ENCODE measurements at regions not wholly inside any gene's neighbourhood (a gene's known extent, or its start where the extent isn't known, plus 50 kb on each side); places are given as distances from the start of the nearest gene placed in this dataset.

DNA sequence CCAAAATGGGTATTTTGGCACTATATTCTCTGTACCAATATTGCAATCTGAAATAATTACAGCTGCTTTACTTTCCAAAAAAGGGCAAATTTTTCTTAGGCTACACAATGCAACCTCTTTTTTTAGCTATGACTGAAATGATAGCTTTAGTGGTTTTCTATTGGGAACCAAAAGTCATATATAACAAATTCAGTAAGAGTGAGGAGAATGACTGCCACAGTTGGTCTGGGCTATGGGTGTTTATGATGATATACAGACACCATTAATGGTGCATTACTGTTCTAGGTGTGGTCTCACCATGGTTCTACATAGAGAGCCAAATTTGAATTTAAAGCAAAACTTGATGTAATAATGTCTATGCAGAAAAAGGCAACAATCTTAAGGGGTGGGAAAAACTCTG lies 72.3 kb upstream of the PTBP2 start (continued):
- TF ChIP-seq, protein P1, sequence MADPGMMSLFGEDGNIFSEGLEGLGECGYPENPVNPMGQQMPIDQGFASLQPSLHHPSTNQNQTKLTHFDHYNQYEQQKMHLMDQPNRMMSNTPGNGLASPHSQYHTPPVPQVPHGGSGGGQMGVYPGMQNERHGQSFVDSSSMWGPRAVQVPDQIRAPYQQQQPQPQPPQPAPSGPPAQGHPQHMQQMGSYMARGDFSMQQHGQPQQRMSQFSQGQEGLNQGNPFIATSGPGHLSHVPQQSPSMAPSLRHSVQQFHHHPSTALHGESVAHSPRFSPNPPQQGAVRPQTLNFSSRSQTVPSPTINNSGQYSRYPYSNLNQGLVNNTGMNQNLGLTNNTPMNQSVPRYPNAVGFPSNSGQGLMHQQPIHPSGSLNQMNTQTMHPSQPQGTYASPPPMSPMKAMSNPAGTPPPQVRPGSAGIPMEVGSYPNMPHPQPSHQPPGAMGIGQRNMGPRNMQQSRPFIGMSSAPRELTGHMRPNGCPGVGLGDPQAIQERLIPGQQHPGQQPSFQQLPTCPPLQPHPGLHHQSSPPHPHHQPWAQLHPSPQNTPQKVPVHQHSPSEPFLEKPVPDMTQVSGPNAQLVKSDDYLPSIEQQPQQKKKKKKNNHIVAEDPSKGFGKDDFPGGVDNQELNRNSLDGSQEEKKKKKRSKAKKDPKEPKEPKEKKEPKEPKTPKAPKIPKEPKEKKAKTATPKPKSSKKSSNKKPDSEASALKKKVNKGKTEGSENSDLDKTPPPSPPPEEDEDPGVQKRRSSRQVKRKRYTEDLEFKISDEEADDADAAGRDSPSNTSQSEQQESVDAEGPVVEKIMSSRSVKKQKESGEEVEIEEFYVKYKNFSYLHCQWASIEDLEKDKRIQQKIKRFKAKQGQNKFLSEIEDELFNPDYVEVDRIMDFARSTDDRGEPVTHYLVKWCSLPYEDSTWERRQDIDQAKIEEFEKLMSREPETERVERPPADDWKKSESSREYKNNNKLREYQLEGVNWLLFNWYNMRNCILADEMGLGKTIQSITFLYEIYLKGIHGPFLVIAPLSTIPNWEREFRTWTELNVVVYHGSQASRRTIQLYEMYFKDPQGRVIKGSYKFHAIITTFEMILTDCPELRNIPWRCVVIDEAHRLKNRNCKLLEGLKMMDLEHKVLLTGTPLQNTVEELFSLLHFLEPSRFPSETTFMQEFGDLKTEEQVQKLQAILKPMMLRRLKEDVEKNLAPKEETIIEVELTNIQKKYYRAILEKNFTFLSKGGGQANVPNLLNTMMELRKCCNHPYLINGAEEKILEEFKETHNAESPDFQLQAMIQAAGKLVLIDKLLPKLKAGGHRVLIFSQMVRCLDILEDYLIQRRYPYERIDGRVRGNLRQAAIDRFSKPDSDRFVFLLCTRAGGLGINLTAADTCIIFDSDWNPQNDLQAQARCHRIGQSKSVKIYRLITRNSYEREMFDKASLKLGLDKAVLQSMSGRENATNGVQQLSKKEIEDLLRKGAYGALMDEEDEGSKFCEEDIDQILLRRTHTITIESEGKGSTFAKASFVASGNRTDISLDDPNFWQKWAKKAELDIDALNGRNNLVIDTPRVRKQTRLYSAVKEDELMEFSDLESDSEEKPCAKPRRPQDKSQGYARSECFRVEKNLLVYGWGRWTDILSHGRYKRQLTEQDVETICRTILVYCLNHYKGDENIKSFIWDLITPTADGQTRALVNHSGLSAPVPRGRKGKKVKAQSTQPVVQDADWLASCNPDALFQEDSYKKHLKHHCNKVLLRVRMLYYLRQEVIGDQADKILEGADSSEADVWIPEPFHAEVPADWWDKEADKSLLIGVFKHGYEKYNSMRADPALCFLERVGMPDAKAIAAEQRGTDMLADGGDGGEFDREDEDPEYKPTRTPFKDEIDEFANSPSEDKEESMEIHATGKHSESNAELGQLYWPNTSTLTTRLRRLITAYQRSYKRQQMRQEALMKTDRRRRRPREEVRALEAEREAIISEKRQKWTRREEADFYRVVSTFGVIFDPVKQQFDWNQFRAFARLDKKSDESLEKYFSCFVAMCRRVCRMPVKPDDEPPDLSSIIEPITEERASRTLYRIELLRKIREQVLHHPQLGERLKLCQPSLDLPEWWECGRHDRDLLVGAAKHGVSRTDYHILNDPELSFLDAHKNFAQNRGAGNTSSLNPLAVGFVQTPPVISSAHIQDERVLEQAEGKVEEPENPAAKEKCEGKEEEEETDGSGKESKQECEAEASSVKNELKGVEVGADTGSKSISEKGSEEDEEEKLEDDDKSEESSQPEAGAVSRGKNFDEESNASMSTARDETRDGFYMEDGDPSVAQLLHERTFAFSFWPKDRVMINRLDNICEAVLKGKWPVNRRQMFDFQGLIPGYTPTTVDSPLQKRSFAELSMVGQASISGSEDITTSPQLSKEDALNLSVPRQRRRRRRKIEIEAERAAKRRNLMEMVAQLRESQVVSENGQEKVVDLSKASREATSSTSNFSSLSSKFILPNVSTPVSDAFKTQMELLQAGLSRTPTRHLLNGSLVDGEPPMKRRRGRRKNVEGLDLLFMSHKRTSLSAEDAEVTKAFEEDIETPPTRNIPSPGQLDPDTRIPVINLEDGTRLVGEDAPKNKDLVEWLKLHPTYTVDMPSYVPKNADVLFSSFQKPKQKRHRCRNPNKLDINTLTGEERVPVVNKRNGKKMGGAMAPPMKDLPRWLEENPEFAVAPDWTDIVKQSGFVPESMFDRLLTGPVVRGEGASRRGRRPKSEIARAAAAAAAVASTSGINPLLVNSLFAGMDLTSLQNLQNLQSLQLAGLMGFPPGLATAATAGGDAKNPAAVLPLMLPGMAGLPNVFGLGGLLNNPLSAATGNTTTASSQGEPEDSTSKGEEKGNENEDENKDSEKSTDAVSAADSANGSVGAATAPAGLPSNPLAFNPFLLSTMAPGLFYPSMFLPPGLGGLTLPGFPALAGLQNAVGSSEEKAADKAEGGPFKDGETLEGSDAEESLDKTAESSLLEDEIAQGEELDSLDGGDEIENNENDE (IDR thresholded peaks at IDR 0.05; ENCODE audit: insufficient replicate concordance, low read length) = no peak
- TF ChIP-seq, protein P2, sequence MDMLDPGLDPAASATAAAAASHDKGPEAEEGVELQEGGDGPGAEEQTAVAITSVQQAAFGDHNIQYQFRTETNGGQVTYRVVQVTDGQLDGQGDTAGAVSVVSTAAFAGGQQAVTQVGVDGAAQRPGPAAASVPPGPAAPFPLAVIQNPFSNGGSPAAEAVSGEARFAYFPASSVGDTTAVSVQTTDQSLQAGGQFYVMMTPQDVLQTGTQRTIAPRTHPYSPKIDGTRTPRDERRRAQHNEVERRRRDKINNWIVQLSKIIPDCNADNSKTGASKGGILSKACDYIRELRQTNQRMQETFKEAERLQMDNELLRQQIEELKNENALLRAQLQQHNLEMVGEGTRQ (IDR thresholded peaks at IDR 0.05; ENCODE audit: low read length) = no peak
- no peak for TF ChIP-seq SIN3A (conservative IDR thresholded peaks at IDR 0.05 in 1 of 2, IDR thresholded peaks at IDR 0.05 in 1 of 2; ENCODE audit: low read depth in 1 of 2, low read length in 2 of 2)
- TF ChIP-seq, protein P3, sequence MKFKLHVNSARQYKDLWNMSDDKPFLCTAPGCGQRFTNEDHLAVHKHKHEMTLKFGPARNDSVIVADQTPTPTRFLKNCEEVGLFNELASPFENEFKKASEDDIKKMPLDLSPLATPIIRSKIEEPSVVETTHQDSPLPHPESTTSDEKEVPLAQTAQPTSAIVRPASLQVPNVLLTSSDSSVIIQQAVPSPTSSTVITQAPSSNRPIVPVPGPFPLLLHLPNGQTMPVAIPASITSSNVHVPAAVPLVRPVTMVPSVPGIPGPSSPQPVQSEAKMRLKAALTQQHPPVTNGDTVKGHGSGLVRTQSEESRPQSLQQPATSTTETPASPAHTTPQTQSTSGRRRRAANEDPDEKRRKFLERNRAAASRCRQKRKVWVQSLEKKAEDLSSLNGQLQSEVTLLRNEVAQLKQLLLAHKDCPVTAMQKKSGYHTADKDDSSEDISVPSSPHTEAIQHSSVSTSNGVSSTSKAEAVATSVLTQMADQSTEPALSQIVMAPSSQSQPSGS (IDR thresholded peaks at IDR 0.05; ENCODE audit: low read length) = no peak
- no peak for TF ChIP-seq BACH1 (IDR thresholded peaks at IDR 0.05; ENCODE audit: low read length)
- no peak for TF ChIP-seq TBP (IDR thresholded peaks at IDR 0.05; ENCODE audit: low read depth, low read length)
- no peak for TF ChIP-seq GTF2F1 (IDR thresholded peaks at IDR 0.05; ENCODE audit: borderline replicate concordance, low read depth, low read length)
- TF ChIP-seq POU5F1 (IDR thresholded peaks at IDR 0.05; ENCODE audit: low read depth, low read length) = no peak
- no peak for TF ChIP-seq KDM5A (IDR thresholded peaks at IDR 0.05; ENCODE audit: low read length)

All from H1 (cell line).